Stomach (tissue), 4 donors: ENCODE measurements at regions not wholly inside any gene's neighbourhood (a gene's known extent, or its start where the extent isn't known, plus 50 kb on each side); places are given as distances from the start of the nearest gene placed in this dataset.

Experiments used
- CTCF ChIP-seq, 7 experiments: fragments of 450-650 bp in 4 of 7; fragments of 200-600 bp in 3 of 7; sonication (generic) in 3 of 7; IDR thresholded peaks; one replicate each; pipeline ENCODE4 v1.5.1; 2016 to 2019; ENCODE audit warnings: antibody characterized with exemption in 7 of 7, control low read depth in 2 of 7, mild to moderate bottlenecking in 1 of 7
- POLR2A ChIP-seq, 4 donors: fragments of 450-650 bp; IDR thresholded peaks; one replicate each; pipeline ENCODE4 v1.6.1; 2016; ENCODE audit warnings: antibody characterized with exemption in 4 of 4, control low read depth in 2 of 4, mild to moderate bottlenecking in 1 of 4, moderate library complexity in 1 of 4

GRCh38 chr5:61677220-61677619, 345.2 kb downstream of the ZSWIM6 start:
- TF ChIP-seq CTCF (IDR thresholded peaks at IDR 0.05) (no peak), POLR2A (IDR thresholded peaks at IDR 0.05) (no peak)
